Motor neuron (in vitro differentiated cells): ENCODE measurements at regions not wholly inside any gene's neighbourhood (a gene's known extent, or its start where the extent isn't known, plus 50 kb on each side); places are given as distances from the start of the nearest gene placed in this dataset.

Experiments
- ATAC-seq, 8 experiments: fragments of 200-7000 bp; cut with Tn5 transposase; replicated peaks in 6 of 8; 2 replicates each; pipeline ENCODE4 v1.8.0; 2021; ENCODE audit warnings: mild to moderate bottlenecking in 8 of 8, moderate library complexity in 8 of 8
- H3K27ac ChIP-seq, 2 donors: fragments of 250-450 bp; sonication (Bioruptor Pico); 2 replicates each; pipeline ENCODE4 v1.9.0; 2021; ENCODE audit warnings: antibody characterized with exemption in 2 of 2, mild to moderate bottlenecking in 2 of 2, moderate library complexity in 1 of 2
- H3K4me1 ChIP-seq, 2 donors: fragments of 250-450 bp; sonication (Bioruptor Pico); replicated peaks in 1 of 2; 2 replicates each; pipeline ENCODE4 v1.6.1; 2021; ENCODE audit warnings: antibody characterized with exemption in 2 of 2, mild to moderate bottlenecking in 2 of 2, moderate library complexity in 1 of 2
- H3K4me3 ChIP-seq, 5 donors: fragments of 250-450 bp; sonication (Bioruptor Pico); 2 replicates each; pipeline ENCODE4 v1.9.0; 2021; ENCODE audit warnings: antibody characterized with exemption in 5 of 5, mild to moderate bottlenecking in 5 of 5, moderate library complexity in 4 of 5
- WGBS, 10 experiments: fragments of 450-650 bp; shearing (Covaris generic); methylation state at CpG; one replicate each; pipeline ENCODE4 v1.0.0; 2022; 5-methylcytosine and 5-hydroxymethylcytosine counted together
- in situ Hi-C, 9 experiments: fragments of 400-800 bp; cut with MboI; loops; one replicate each; pipeline ENCODE4 v1.15.0; 2021; ENCODE audit warnings: low sequenced_read_pairs in 9 of 9, low pct_unique_long_range_greater_than_20kb in 2 of 9; ENCODE audit not compliant: unreplicated experiment in 9 of 9

DNA sequence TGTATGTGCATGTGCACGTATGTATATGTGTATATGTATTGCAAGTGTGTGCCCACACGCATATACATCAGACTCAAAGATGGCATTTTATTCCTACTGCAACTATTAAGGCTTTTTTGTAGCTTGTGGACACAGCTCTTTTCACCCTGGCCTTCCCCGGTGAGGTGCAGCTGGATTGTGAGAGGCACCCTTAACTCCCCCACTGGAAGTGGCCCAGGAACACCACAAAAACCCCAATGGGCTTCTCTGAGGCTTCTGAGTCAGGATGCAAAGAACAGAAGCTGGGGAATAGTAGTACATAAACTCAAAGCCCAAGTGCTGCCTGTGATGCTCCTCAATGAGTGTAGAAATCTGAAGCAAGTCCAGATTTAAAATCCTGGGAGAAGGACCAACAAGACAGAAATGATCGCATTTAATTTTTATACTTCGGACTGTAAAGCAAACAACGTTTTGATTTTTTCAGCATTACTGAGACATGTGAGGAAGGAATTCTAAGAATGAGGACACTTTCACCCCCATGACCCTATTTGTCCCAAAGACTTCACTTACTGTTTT lies 369.2 kb upstream of the MGMT start:
- H3K4me1 ChIP-seq = peaks cover 5 to 24% of the 10 kb centered on the region in 2 donors
- no peak for ATAC-seq
- 21 to 95% (median 82%) methylated on average over 1 to 6 of the region's 6 CpGs; no CpG with 5 or more reads in 2 of the 10 experiments for WGBS, 10 experiments
- H3K27ac ChIP-seq = no peak overlapping the region
- H3K4me3 ChIP-seq = no peak overlapping the region
- in situ Hi-C loops = no loop called here

DNA sequence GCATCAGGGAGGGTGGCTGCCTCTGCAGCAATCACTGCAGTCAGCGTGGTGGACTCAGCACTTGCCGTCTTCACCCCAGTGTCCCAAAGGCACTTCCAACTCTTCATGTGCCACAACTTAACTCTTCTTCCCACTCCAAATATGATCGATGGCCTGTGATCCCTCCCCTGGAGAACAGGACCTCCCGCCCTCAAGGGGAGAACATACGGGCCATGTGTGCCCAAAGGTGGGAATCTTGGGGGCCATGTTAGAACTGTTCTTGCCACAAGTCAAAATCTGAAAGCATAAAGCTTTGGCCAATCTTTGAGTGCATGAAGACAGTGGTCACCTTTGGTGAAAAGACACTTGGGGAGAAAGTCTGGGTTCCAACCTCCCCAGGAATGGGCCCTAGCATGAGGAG lies 368.5 kb upstream of the MGMT start:
- no peak overlapping the region for H3K27ac ChIP-seq
- in situ Hi-C loops = no loop called here
- no peak overlapping the region for H3K4me3 ChIP-seq
- 40 to 69% (median 53%) methylated on average over 1 to 4 of the region's 5 CpGs; no CpG with 5 or more reads in 6 of the 10 experiments for WGBS, 10 experiments
- peaks cover 5 to 24% of the 10 kb centered on the region in 2 donors for H3K4me1 ChIP-seq
- ATAC-seq = no peak

DNA sequence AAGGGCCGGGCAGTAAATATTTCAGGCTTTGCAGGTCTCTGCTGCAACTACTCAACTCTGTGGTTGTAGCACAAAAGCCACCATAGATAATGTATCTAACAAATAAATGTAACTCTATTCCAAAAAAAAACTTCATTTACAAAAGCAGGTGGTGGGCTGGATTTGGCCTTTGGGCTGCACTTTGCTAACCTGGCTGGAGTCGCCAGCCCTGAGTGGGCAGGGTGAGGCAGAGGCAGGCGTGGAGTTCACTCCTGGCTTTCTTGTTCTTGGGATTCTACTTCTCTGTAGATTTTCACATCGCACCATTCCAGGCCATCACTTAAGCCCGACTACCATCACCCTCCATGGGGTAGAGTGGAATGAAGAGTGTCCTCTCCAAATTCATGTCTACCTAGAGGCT lies 367.6 kb upstream of the MGMT start:
- H3K4me1 ChIP-seq = peaks cover 5 to 24% of the 10 kb centered on the region in 2 donors
- H3K27ac ChIP-seq = no peak overlapping the region
- ATAC-seq = no peak
- 59 to 93% (median 82%) methylated on average over 1 to 5 of the region's 5 CpGs; no CpG with 5 or more reads in 3 of the 10 experiments for WGBS, 10 experiments
- no peak overlapping the region for H3K4me3 ChIP-seq
- in situ Hi-C loops = no loop called here

DNA sequence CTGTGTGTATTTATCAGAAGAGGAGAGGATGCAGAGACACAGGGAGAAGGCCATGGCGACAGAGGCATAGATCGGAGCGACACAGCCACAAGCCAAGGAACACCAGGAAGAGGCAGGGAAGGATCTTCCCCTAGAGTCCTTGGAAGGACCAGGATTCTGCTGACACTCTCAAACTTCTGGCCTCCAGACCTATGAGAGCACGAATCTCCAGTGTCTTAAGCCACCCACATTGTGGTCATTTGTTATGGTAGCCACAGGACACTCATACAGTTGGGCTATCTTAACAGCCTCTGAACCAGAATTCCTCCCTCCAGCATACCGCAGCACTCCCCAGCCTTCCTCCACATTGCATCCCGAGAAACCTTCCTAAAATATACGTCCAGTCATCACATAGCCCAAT lies 367.0 kb upstream of the MGMT start:
- no peak for ATAC-seq
- in situ Hi-C loops = no loop called here
- peaks cover 5 to 24% of the 10 kb centered on the region in 2 donors for H3K4me1 ChIP-seq
- H3K4me3 ChIP-seq = no peak overlapping the region
- 41 to 100% (median 100%) methylated on average over 1 to 4 of the region's 7 CpGs; no CpG with 5 or more reads in 2 of the 10 experiments for WGBS, 10 experiments
- H3K27ac ChIP-seq = no peak overlapping the region

DNA sequence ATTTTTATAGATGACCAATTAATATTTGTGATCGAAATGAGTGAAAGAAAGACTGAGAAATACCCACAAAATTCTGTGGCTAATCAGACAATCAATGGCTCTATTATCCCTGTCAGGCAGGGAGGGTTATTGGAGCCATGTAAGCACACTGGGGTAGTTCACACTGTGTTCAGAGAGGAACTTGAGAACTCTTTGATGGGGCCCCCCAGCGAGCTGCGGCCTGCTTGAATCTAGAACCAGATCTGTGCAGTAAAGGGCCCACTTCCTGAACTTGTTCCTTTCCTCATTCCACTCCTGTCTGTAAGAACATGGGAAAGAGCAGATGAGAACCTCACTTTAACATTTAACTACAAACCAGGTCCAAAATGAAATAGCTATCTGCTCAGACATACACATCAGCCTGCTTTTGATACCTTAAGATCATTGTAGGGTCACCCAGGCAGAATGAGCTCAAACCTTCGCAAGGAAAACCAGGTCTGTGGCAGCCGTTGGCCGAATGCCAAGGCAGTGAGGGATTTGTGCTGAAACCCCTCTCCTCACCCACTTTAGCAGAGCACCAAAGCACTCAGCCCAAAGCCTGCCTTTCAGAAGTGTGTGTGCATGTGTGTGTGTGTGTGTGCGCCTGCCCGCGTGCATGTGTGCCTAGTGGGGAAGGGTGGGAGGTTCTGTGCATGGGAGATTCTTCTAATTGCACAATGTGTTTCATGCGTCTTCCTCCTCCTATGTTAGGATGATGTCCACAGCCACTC lies 365.6 kb upstream of the MGMT start:
- Histone ChIP-seq H3K4me3 (no peak overlapping the region), H3K4me1 (peaks cover 5 to 13% of the 10 kb centered on the region in 2 donors), H3K27ac (no peak overlapping the region)
- in situ Hi-C loops = no loop called here
- 0 to 100% (median 77%) methylated on average over 1 to 9 of the region's 10 CpGs; no CpG with 5 or more reads in 2 of the 10 experiments for whole genome bisulfite sequencing, 10 experiments
- ATAC-seq = peak in 3 of 8 experiments; percentile 29 to 49 (median 38)

DNA sequence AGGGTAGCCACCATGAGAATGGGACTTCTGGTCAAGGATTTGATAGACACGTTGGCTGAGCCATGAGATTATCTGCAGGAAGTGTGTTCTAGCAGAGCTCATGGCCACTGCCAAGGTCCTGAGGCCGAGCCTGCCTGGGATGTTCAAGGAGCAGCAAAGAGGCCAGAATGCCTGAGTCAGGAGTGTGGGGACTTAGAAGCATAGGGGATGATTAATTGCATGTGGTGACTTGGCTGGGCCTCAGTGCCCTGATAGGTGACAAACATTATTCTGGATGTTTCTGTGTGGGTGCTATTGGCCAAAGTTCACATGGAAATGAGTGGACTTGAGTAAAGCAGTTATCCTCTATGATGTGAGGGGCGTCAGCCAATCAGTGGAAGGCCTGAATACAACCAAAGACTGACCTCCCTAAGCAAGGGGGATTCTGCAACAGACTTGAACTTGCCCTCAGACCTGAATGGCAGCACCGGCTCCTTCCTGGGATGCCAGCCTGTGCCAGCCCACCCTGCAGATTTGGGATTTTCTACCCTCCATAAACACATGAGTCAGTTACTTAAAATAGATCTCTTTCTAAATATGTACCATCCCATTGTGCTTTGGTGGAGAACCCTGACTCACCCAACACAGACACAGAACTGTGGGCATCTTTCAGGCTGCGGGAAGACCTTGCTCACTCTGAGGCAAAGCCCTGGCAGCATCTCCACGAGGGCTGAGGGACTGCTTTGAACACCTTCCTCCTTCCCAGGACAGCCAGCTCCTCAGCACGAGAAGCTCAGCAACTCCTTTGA lies 363.9 kb upstream of the MGMT start:
- H3K4me3 ChIP-seq = no peak overlapping the region
- H3K27ac ChIP-seq = no peak overlapping the region
- in situ Hi-C loops = no loop called here
- peaks cover 5 to 7% of the 10 kb centered on the region in 2 donors for H3K4me1 ChIP-seq
- no peak for ATAC-seq
- WGBS, 10 experiments = 7 to 100% (median 73%) methylated on average over 1 to 6 of the region's 7 CpGs; no CpG with 5 or more reads in 3 of the 10 experiments

DNA sequence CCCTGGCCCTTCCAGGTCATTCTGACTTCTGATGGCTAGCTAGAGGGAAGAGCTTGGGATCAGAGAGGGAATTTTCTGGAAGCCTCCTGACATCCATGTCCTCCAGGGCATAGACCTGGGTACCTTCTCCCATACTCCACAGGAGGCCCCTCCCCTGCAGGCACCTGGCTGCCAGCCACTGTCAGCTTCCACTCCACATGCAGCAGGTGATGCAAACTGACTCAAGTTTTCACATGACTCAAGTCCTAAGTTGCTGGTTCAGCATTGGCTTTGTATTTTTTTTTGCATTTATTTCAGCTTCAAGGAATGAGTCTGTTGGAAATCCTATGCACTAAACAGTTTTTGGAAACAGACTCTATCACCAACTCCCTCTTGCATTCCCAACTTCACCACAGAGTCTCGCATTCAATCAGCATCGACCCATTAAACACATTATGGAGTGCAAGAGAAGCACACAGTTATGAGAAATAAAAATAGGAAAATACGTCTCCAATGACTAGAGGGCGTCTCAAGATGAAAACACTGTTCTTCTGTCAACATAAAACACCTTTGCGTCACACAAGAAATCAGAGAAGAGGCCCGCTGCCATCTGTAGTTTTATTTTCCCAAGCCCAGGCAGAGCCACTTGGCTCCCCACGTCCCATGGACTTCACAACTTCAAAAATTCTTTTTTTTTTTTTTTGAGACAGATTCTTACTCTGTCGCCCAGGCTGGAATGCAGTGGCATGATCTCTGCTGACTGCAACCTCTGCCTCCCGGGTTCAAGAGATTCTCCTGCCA lies 362.6 kb upstream of the MGMT start:
- H3K4me1 ChIP-seq = peaks cover 5 to 7% of the 10 kb centered on the region in 2 donors
- in situ Hi-C loops = no loop called here
- ATAC-seq = no peak
- 40 to 92% (median 73%) methylated on average over 1 to 9 of the region's 9 CpGs; no CpG with 5 or more reads in 1 of the 10 experiments for WGBS, 10 experiments
- H3K4me3 ChIP-seq = no peak overlapping the region
- no peak overlapping the region for H3K27ac ChIP-seq

DNA sequence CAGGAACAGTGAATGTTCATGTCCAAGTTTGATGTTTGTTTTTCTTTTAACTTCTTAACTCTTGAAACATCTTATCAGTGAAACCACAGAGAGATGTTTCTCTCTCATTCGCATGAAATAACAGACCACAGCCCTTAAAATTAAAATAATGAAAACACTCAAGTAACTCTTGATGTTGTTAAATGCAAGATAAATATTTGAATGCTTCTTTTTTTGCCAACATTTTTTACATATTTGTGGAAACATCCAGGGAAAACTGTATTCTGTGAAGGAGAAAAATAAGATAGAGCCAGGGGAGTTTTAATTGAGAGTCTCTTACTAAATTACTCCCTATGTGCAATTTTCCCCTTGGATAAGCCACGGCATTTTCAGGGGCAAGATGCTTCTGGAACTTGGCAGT lies 361.8 kb upstream of the MGMT start:
- no peak overlapping the region for H3K27ac ChIP-seq
- H3K4me1 ChIP-seq = peaks cover 5 to 7% of the 10 kb centered on the region in 2 donors
- no peak overlapping the region for H3K4me3 ChIP-seq
- WGBS, 10 experiments = 0 to 100% (median 79%) methylated on average over 1 to 2 of the region's 2 CpGs; no CpG with 5 or more reads in 2 of the 10 experiments
- in situ Hi-C loops = no loop called here
- peak in 2 of 8 experiments; percentile 20 to 33 for ATAC-seq

DNA sequence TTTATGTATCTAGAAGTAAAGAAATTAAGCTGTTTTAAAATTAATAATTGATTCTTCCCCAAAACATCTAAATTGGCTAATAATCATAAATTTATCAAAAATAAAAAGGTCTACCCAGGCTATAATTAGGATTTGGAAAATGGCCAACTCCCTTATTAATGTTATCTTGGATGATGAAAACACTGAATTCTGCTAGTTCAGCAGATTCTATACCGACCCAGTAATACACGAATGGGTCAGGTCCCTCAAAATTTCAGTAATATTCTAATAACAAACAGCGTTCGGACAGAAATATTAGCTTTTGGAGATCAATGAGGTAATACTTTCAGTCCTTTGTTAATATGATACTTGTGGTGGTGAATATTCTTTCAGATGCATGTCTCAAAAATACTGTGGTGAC lies 360.7 kb upstream of the MGMT start:
- H3K4me3 ChIP-seq = no peak overlapping the region
- WGBS, 10 experiments = 75 to 100% (median 97%) methylated on average over 1 to 4 of the region's 4 CpGs; no CpG with 5 or more reads in 2 of the 10 experiments
- no peak overlapping the region for H3K27ac ChIP-seq
- peaks cover 2 to 3% of the 10 kb centered on the region in 2 donors for H3K4me1 ChIP-seq
- in situ Hi-C loops = no loop called here
- ATAC-seq = no peak

DNA sequence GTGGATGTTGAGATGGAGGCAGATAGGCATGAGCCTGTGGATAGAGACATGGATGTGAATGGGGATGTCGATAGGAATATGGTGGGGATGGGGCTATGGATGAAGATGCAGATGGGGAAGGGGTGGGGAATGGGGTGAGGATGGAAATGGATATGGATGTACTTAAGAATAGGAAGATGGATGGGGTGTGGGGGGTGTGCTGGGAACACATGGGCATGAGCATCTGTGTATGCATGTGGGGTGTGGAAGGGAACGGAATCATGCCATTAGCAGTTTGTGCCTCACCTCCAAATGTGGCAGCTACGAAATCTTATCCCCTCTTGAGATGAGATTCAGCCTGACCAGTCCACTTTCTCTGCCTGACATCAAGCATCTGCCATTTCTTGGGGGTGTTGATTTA lies 359.5 kb upstream of the MGMT start:
- no peak for ATAC-seq
- WGBS, 10 experiments = no CpG with 5 or more reads among the region's 3 CpGs
- no peaks in the 10 kb centered on the region for H3K4me1 ChIP-seq
- H3K4me3 ChIP-seq = no peak overlapping the region
- H3K27ac ChIP-seq = no peak overlapping the region
- in situ Hi-C loops = no loop called here

DNA sequence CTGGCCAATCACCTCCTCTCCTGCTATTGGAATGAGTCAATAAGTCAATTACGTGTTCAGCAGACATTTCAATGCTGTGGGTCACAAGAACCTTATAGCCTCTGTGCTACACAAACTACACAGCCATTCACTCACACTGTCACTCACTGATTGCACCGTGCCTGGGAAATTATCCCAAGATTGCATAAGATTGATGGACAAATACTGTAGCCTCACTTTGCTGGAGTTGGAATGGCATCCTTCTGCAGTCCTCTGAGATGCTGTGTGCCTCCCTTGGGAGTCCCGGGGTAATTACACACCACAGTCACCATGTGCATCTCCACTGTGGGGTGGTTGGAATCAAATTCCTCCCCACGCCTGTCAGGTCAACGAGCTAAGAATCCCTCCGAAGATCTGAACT lies 358.7 kb upstream of the MGMT start:
- no peak overlapping the region for H3K4me3 ChIP-seq
- ATAC-seq = no peak
- in situ Hi-C loops = no loop called here
- no peak overlapping the region for H3K27ac ChIP-seq
- 17 to 100% (median 62%) methylated on average over 1 to 5 of the region's 6 CpGs; no CpG with 5 or more reads in 4 of the 10 experiments for WGBS, 10 experiments
- no peaks in the 10 kb centered on the region for H3K4me1 ChIP-seq

DNA sequence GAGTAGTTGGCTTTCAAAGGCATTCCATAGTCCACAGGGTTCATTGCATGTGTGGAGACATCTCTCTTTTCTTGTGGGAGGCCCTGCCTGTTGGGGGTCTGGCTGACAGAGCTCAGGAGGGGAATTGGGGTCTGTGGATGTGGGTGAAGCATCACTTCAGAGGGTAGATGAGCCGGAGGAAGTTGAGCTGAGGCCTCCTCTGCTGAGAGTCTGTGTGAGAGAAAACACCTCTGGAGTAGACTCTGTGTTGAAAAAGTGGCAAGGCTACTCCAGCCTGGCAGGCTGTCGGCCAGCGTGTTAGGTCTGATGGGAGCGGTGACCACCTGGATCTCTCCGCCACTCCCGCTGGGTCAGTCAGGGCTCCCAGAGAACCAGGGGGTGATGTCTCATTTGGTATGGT lies 358.0 kb upstream of the MGMT start:
- Histone ChIP-seq H3K27ac (no peak overlapping the region), H3K4me1 (no peaks in the 10 kb centered on the region), H3K4me3 (no peak overlapping the region)
- ATAC-seq = no peak
- in situ Hi-C loops = no loop called here
- WGBS, 10 experiments = 100% methylated on average over 1 to 4 of the region's 6 CpGs; no CpG with 5 or more reads in 7 of the 10 experiments
